Neural crest cell (in vitro differentiated cells): ENCODE measurements at regions not wholly inside any gene's neighbourhood (a gene's known extent, or its start where the extent isn't known, plus 50 kb on each side); places are given as distances from the start of the nearest gene placed in this dataset.

Source experiments
- DNase-seq: peaks from one replicate; pipeline ENCODE4 v3.0.0; 2021; ENCODE audit warnings: low read depth, mixed read lengths, low spot score
- H3K27ac Mint-ChIP-seq: one replicate; pipeline ENCODE4 v1.8.0; 2021; ENCODE audit warnings: mild to moderate bottlenecking, mixed read lengths; ENCODE audit not compliant: unreplicated experiment
- H3K27me3 Mint-ChIP-seq: 2 replicates; pipeline ENCODE4 v1.8.0; 2021; ENCODE audit warnings: low read depth, mild to moderate bottlenecking, mixed read lengths
- H3K36me3 Mint-ChIP-seq: 2 replicates; pipeline ENCODE4 v1.8.0; 2021; ENCODE audit warnings: low read depth, mild to moderate bottlenecking, mixed read lengths
- H3K4me1 Mint-ChIP-seq: 2 replicates; pipeline ENCODE4 v1.8.0; 2021; ENCODE audit warnings: mixed read lengths
- H3K4me3 Mint-ChIP-seq: one replicate; pipeline ENCODE4 v1.8.0; 2021; ENCODE audit warnings: mild to moderate bottlenecking, mixed read lengths
- H3K9me3 Mint-ChIP-seq: 2 replicates; pipeline ENCODE4 v1.8.0; 2021; ENCODE audit warnings: mixed read lengths
- CTCF ChIP-seq: fragments of 200-600 bp; sonication (generic); conservative IDR thresholded peaks from 2 replicates; pipeline ENCODE4 v1.5.0; 2021; ENCODE audit warnings: antibody characterized with exemption, mild to moderate bottlenecking

GRCh38 chr7:96579119-96579518 lies 130.5 kb downstream of the SEM1 start:
- no peak overlapping the region for H3K27ac Mint-ChIP-seq
- no peak for TF ChIP-seq CTCF
- H3K4me1 Mint-ChIP-seq: no peaks in the 10 kb centered on the region
- no peak overlapping the region for H3K4me3 Mint-ChIP-seq
- H3K9me3 Mint-ChIP-seq: no peaks in the 10 kb centered on the region
- no peak for DNase-seq
- no peaks in the 10 kb centered on the region for H3K27me3 Mint-ChIP-seq
- H3K36me3 Mint-ChIP-seq: no peaks in the 10 kb centered on the region

DNA sequence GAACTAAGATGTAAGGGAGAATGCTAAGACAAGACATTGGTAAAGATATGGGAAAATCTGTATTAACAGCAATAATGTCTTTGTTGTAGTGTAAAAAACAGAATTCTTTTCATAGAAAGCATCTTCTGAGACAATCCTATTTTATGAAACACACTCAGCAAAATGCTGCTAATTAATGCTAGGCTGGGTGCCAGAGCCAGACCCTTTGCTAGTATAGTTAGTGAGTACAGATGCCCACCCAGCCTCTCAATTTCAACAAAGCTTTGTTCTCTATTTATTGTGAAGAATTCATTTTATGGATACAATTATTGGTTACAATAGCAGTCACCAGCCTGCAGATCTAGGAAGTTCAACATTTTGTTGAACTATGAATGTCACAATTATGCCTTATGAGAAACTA lies 131.0 kb downstream of the SEM1 start:
- Mint-ChIP-seq H3K27me3 (no peaks in the 10 kb centered on the region), H3K4me1 (no peaks in the 10 kb centered on the region), H3K27ac (no peak overlapping the region), H3K9me3 (no peaks in the 10 kb centered on the region), H3K4me3 (no peak overlapping the region), H3K36me3 (no peaks in the 10 kb centered on the region)
- DNase-seq: no peak
- TF ChIP-seq CTCF: no peak

DNA sequence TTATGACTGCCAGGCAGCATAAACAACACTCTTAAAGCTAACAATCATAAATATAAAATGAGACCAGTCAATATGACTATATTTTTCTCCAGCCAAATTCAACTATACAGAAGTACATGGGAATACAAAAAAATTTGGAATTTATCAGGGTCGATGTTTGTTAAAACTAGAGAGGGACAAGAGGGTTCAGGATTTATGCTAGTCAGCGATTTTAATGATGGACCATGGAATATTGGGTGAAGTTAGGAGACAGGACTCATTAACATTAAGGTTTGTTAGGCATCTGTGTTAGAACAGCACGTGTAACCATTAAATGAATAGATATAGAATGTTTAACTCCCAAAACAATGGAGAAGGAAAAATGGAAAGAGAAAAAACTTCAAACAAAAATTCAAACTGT lies 146.2 kb downstream of the SEM1 start:
- H3K4me1 Mint-ChIP-seq: no peaks in the 10 kb centered on the region
- H3K4me3 Mint-ChIP-seq: no peak overlapping the region
- H3K36me3 Mint-ChIP-seq: no peaks in the 10 kb centered on the region

DNA sequence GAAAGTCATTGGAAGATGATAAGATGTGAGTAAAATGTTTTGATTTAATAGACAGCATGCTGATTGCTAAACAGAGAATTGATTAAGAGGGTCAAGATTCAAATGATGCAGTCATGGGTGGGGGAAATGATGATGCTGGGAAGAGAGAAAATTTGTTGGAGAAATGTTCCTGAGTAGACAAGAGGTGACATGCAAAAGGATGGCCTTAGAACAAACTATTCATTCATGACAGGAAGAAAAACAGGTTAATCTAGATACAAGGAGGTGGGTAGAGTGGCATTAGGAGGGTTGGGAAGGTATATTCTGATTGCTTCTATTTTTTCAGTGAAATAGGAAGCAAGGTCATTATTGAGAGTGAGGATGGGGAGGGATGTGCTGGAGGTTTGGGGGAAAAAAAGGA lies 146.7 kb downstream of the SEM1 start:
- Mint-ChIP-seq H3K36me3 (no peaks in the 10 kb centered on the region), H3K4me3 (no peak overlapping the region), H3K27me3 (no peaks in the 10 kb centered on the region), H3K27ac (no peak overlapping the region), H3K9me3 (peaks cover 3% of the 10 kb centered on the region), H3K4me1 (no peaks in the 10 kb centered on the region)
- DNase-seq: no peak
- no peak for TF ChIP-seq CTCF

More for the DNA sequence above, 146.2 kb downstream of the SEM1 start:
- no peak overlapping the region for H3K27ac Mint-ChIP-seq
- DNase-seq: no peak
- H3K9me3 Mint-ChIP-seq: no peaks in the 10 kb centered on the region
- H3K27me3 Mint-ChIP-seq: no peaks in the 10 kb centered on the region
- no peak for TF ChIP-seq CTCF

DNA sequence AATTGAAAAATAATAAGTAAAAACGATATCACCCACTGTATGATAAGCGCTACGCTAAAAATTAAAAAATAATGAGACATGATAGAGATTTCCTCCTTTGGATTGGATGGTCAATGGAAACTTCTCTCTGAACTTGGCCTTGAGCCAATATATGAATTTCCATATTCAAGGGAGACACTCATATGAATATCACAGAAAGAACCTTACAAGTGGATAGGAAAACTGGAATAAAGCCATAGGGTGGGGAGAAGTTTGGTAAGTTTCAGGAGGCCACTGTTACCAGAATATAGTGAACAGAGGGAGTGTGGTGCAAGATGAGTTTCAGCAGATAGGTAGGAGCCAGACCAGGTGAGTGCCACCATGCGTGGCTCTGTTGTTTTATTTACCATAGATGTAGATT lies 147.2 kb downstream of the SEM1 start:
- Mint-ChIP-seq H3K27me3 (no peaks in the 10 kb centered on the region), H3K27ac (no peak overlapping the region), H3K4me3 (no peak overlapping the region), H3K4me1 (no peaks in the 10 kb centered on the region), H3K9me3 (peaks cover 3% of the 10 kb centered on the region), H3K36me3 (no peaks in the 10 kb centered on the region)
- TF ChIP-seq CTCF: no peak
- no peak for DNase-seq

DNA sequence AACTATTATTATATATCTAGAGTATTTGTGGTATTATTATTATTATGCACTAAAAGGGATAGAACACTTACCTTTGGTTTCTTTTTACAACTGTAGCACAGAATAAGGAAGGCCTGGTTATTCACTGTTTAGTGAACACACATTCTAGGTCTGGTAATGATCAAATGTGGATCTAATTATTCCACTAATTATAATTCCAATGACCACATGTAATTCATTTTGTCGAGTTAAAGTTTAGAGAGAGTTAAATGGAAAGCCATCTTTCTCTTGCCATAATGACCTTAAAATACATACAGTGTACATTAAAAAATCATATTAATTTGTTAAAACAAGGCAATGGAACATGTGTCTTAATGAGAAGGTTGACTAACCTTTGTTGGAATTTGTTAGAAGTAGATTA lies 147.8 kb downstream of the SEM1 start:
- H3K36me3 Mint-ChIP-seq: no peaks in the 10 kb centered on the region
- no peaks in the 10 kb centered on the region for H3K4me1 Mint-ChIP-seq
- H3K27me3 Mint-ChIP-seq: no peaks in the 10 kb centered on the region
- TF ChIP-seq CTCF: no peak
- H3K4me3 Mint-ChIP-seq: no peak overlapping the region
- H3K9me3 Mint-ChIP-seq: peaks cover 3% of the 10 kb centered on the region
- H3K27ac Mint-ChIP-seq: no peak overlapping the region
- DNase-seq: no peak
